DMS 273 (cell line): ENCODE measurements at regions not wholly inside any gene's neighbourhood (a gene's known extent, or its start where the extent isn't known, plus 50 kb on each side); places are given as distances from the start of the nearest gene placed in this dataset.

Experiments used
- DNase-seq: peaks from one replicate; lab custom pipeline; 2025; ENCODE audit not compliant: unreplicated experiment; lab: John Stamatoyannopoulos, UW

- no peak for DNase-seq
Measured at GRCh38 chr9:87437966-87438365, 59.7 kb upstream of the DAPK1 start.

DNA sequence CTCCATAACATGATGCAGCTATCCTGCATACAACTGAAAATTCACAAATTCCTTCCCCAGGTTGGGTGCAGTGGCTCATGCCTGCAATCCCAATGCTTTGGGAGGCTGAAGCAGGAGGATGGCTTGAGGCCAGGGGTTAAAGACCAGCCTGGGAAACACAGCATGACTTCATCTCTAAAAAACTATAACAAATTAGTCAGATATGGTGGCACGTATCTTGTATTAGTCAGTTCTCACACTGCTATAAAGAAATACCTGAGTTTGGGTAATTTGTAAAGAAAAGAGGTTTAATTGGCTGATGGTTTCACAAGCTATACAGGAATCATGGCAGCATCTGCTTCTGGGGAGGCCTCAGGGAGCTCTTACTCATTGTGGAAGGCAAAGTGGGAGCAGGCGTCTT is 56.4 kb upstream of the DAPK1 start:
- no peak for DNase-seq

DNA sequence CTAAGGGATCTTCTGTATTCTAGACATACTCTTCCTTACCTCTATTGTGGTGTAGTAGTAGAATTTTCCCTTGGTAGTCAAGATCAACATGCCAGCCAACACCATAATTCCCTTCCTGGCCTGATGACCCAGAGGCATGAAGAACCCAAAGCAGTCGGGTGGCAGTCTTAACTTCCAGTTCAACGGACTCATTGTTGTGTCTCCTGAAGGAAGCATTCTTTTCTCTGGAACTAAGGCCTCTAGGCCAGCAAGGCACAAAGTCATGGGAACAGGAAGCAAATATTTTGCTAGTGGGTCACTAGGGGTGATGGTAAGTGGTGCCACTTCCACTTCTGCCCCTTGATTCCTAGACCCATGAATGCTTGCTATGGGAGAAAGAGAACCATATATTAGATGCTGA is 55.2 kb upstream of the DAPK1 start:
- no peak for DNase-seq

DNA sequence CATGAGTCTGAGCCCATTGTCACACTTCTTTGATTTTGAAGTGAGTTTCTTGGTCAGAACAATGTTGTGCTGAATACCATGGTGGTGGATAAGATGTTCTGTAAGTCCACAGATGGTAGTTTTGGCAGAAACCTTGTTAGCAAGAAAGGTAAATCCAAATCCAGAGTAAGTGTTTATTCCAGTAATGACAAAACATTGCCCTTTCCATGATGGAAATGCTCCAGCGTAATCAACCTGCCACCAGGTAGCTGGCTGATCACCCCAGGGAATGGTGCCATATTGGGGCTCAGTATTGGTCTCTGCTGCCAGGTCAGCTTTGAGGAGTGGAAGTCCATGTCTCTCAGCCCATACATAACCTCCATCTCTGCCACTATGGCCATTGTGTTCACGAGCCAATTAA is 54.7 kb upstream of the DAPK1 start:
- no peak for DNase-seq

GRCh38 chr9:87443461-87443860 is 54.2 kb upstream of the DAPK1 start:
- DNase-seq = no peak

GRCh38 chr9:87445646-87446045 is 52.0 kb upstream of the DAPK1 start:
- peak; percentile 52 for DNase-seq

GRCh38 chr9:87446527-87446926 is 51.1 kb upstream of the DAPK1 start:
- DNase-seq = no peak

DNA sequence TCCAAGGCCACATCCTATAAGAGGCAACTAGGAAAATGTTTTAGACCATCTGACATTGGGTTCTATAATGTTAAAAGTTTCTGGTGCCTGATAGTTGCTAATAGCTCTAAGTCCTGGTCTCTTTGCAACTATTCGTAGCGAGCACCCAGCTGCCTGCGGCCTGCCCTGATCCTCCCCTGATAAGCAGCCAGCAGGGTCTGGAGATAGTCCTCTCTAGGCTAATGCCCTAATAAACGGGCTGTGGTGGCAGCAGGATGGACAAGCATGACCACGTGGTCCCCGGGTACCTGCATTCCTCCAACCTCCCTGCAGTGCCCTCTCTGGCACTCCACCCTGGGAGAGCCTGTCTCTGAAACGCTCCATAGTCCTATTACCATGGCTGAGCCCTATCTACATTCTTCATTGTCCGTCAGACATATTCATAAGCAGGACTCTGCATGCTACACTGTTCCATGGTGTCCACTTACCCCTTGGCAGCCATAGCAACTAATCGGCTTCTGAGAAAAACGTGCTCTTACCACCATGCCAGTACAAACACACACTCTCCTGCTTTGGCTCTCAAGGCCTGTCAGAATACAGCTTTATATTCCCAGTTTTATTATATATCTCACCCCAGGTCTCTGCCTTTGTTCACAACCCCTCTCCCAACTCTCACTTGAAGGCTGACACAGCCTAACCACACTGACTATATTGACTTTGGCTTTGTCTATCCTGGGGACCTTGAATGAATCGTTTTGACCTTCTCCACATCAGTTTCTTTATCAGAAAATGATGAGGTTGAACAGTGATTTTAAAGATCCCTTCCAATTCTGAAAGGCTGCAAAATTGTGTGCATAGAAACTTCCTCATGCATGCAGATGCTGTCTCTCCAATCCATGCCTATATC is 49.9 kb upstream of the DAPK1 start:
- no peak for DNase-seq
